Stimulated activated CD8-positive, alpha-beta memory T cell treated with anti-CD3 and anti-CD28 coated beads, Interleukin-7, amount 100 ng/mL, for 4 hours (primary cell): ENCODE measurements at regions not wholly inside any gene's neighbourhood (a gene's known extent, or its start where the extent isn't known, plus 50 kb on each side); places are given as distances from the start of the nearest gene placed in this dataset.

ENCODE experiments used
- DNase-seq, 2 donors: peaks; one replicate each; pipeline ENCODE4 v3.0.0-alpha.2; 2020; ENCODE audit warnings: low read depth in 2 of 2

DNA sequence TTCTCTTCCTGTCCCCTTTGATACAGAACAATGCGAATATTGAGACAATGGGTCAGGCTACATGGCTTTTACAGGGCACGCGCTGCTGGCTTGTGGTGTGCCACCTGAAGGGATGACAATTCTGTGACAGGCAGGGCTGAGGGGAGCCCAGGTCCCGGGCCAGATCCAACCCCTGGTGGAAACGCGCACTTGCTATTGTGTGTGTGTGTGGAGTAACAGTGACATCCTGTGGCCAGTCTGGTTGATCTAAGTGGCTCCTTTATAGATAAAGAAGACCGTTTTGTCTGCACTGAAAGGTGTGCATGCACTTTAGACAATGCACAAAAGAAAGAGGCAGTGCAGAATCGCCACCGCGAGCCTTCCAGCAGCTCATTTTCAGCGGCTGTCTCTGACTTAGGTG, 273.6 kb downstream of the HRH4 start:
- no peak for DNase-seq

- DNase-seq, result no peak
These were observed 275.3 kb downstream of the HRH4 start for GRCh38 chr18:24735624-24736231.

GRCh38 chr18:24736662-24737330, 276.4 kb downstream of the HRH4 start:
- no peak for DNase-seq

DNA sequence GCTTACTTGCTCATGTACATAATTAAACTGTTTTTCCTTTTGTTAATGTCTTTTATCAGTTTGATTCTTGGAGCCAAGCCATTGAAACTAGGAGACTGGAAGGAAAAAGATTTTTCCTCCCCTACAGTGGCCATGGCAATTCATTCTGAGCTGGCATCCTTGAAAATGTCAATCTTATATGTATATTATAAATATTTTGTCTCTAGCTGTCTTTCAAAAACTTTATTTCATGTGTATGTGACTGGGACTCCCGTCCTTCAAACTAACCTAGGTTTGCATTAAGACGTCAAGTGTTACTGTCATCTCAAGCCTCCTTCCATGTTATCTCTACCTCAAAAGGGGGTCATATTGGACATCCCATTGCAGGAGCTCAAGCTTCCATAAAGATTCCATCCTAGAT, 280.4 kb downstream of the HRH4 start:
- DNase-seq, result no peak

DNA sequence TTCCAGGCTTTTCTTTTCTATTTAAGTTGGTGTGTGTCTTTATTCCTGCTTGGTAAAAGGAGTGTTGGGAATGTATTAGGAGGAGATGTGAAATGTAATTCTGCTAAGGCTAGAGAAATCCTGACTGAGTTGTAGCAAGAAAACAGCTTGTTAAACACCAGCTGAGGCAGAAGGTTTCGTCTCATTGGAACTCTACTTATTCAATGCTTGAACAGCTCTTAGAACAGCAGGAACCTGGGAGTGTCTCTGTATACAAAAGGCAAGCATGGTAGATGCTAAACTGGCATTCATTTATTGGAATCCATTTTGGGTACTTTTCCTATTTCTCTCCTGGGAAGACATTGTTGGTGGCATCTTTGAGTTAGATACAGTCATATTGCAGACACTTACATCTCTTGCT, 280.9 kb downstream of the HRH4 start:
- no peak for DNase-seq

DNA sequence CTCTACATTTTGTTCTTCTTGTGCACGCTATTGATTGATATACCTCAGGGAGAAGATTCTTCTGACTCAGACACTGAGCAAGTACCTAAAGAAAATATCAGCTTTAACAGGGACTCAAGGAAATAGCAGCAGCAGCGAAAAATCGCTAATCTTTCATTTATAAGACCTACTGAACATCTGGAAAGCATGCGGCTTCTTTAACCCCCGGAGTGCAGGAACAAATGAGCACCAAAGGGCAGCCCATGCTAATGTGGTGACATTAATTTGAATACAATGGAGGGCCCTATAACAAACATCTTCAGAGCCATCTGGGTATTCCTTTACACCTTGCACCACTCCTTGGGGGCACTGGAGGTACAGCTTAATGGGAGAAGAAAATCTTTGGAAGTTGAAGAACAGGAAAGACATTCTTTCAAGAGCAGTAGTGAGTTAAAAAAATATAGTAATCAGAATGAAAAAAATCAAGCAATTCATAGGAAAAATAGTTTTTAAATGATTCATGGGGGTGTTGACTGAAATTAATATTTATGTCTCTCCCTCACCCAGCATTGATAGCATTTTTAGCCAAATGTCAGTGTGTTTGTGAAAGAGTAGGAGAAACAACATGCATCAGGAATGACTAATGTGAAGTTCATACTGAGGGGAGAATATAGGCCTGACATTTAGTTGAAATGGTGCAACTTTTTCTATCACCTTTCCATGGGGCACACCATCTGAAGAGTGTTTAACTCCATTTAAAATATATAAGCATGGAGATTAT, 281.7 kb downstream of the HRH4 start:
- no peak for DNase-seq

DNA sequence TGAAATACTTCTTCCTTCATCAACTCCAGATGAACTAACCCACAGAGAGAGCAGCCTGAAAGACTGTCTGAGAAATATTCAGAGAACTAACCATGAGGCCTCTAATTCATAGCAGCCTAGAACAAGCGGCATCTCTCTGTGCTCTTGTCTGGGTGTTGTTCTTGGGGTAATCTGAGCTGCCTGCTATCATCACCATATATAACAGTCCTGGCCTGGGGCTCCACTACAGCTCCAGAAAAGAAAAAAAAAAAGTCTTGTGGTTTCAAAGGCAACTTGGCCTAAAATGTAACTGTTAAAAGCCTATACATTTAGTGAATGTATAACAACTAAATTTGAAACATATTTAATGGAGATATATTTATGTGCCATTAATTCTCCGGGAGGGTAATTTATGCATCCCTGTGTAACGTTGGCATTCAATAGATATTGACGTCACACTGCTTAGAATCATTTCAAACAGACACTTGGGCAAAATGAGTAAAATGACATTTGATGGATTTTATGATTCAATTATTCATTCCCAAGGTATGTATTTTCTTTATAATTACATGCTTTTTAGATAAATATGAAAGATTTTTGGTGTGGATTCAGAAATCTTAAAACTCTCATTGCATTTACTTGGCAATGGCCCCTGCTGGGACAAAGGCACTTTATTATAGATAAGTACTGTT, 294.3 kb downstream of the HRH4 start:
- DNase-seq, result no peak

DNA sequence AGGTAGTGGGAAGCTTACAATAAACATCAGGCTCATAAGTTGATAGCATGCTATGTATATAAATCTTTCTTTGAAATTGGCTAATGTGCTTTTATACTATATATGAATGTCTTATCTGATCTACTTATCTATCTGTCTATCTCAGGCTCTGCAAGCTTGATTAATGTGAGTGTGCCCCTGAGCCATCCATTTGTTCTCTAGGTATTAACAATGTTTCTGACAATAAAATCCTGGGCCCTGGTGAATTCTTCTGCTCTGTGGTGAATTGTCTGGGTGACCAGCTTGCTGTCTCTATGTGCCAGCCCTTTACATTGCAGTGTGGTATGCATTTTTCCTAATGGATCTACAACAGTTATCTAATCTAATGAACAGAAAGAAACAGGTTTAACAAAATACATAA, 295.9 kb downstream of the HRH4 start:
- no peak for DNase-seq

DNA sequence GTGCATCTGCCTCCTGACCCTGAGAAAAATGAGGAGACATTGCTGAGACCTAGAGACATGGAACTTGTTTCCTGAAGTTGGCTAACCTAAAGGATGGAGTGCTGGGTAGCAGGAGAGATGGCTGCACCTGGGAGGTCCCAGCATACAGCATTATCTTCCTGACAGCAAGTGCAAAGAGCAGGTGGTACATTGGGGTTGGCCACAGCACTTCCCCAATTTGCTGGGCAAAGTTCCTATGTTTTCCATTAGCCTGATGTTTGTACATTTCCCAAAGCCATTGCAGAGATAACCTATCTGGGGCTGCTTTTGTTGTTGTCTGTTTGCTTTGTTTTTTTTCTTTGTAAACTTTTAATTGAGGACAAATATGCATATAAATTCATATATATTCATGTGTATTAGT, 296.7 kb downstream of the HRH4 start:
- DNase-seq, result no peak

DNA sequence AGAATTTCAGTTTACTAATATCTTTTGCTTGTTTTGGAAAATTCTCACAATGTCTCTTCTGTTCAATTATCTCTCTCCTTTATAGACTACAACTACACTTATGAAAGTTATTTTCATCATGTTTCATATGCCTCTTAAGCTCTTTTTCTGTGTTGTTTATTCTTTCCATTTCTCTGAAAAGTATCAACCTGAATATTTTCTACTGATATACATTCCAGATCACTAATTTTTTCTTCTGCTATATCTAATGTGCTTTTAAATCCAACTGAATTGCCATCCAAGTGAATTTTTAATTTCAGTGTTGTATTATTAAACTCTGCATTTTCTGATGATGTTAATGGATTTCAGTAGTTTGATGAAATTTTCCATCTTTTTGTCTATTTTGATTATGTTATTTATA, 301.3 kb downstream of the HRH4 start:
- DNase-seq, result no peak

DNA sequence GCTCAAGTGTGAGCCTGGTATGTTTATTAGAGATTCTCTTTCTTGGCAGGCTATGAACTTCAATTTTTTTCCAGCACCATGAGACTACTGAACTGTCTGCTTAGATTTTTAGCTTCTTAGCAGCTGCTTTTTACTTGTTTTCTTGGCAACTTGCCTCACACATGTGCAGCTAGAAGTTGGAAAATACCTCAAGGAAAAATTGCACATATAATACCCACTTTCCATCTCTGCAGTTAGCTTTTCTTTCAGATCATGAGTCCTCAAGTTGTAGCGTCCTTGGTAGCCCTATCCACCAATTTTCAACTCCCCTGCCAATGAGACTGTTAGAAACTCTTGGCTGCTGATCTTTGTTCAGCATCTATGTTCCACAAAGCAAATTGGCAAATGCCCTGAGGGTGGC, 302.1 kb downstream of the HRH4 start:
- DNase-seq, result no peak

DNA sequence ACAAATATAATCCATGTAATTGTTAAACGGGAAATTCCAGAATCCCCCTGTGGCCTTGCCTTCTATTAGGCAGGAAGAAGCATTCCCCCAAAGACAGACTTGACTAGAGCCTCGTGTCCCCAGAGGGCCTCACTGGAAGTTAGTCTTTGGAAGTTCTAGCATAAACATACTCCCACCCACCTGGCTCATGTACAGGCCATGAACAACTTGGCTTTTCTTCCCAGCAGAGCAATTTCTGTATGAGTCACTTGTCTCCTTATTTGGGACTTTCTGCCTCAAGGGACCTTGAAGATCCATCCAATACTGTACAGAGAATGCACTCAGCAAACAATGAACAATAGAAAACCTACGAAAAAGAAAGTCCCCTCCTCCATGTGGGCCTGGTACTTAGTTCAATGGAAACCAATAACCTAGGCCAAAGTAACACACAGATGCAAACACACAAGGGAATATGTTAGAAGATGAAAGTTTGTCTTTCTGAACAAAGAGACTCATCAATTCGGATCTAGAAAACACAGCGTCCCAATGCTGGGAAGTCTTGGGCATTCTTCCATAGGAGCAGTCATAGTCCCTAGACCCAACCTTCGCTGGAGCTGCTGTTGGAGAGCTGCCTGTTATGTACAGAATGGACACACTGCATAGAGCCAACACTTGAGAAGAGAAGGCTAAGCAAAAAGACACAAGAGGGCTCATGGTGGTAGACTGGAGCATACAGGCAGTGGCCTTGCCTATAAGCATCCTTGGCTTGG, 303.5 kb downstream of the HRH4 start:
- no peak for DNase-seq

GRCh38 chr18:24764766-24765165, 304.3 kb downstream of the HRH4 start:
- DNase-seq, result no peak

- DNase-seq, result no peak
These were observed 305.9 kb downstream of the HRH4 start for GRCh38 chr18:24766376-24766775.

DNA sequence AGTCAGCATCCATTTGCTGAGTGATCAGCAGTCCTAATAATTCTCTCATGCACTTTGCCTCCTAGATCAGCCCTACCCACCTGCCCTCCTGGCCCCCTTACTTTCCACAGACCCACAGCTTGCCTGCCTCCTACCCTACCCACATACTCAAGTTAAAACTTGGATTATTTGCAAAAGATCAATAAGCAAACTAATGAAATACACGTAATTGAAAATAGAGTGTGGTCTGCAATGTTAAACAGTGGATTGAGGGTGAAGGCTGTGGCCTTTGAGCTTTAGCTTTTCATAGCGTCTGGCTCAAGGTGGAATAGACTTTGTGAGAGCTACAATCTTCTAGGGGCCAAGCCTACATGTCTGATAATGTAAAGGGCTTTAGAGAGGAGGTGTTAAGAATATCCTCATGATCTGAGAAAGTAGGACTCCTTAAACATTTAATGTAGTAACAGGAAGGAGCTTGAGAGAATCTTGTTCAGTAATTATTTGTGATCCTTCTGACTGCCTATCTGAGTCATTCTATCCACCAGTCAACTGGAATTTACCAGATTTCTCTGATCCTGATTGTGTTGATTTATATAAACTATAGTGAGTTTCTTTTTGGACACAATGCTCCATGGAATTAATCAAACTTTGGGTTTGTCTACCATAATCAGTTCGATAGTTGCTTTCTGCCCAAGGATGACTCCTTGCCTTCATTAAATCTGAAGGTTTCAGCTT, 310.0 kb downstream of the HRH4 start:
- DNase-seq, result no peak

- DNase-seq, result no peak
These were observed 310.9 kb downstream of the HRH4 start for GRCh38 chr18:24771300-24771699.

DNA sequence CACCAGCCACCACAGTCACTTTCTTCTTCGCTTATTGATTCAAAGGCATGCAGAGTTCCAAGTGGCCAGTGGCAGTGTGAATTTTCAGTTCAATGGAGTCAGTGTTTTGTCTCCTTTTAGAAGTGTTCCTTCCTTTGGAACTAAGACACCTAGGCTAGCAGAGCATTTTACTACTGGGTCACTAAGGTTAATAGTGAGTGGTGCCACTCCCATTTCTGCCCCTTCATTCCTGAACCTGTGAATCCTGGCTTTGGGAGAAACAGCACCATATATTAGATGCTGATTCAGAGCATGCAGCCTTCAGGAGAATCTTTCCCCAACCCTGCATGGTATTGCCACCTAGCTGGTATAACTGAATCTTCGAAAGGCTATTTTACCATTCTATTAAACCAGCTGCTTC, 312.7 kb downstream of the HRH4 start:
- DNase-seq, result no peak

DNA sequence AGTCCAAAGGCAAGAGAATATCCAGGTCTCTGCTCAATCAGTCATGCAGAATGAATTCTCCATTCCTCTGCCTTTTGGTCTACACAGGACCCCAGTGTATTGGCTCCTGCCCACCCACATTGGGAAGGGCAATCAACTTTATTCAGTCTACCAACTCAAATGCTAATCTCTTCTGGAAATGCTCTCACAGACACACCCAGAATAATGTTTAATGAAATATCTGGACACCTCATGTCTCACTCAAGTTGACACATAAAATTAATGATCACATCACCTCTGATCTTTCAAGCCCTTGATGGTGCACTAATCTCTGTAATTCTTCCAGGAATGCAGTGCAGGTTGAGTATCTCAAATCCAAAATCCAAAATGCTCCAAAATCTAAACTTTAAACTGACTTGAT, 315.6 kb downstream of the HRH4 start:
- no peak for DNase-seq

DNA sequence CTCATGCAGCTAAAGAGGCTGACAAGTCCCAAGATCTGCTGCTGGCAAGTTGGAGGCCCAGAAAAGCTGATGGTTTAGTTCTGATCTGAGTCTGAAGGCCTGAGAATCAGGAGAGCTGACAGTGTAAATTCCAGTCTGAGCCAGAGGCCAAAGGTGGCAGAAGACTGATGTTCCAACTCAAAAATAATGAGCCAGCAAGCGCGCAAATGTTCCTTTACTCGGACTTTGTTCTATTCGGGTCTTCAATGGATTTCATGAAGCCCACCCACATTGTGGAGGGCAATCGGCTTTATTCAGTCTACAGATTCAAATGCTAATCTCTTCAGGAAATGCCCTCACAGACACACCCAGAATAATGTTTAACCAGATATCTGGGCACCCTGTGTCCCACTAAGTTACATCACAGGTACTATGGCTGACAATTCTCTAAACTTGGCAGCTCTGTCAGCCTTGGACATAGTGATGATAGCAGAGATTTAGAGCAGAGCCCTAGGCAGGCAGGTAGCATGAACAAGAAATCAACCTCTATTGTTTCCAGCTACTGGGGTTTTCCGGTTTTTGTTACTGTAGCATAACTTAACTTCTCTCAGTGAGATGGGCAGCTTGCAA, 318.5 kb downstream of the HRH4 start:
- no peak for DNase-seq

GRCh38 chr18:24782566-24782965, 322.1 kb downstream of the HRH4 start:
- DNase-seq, result no peak

DNA sequence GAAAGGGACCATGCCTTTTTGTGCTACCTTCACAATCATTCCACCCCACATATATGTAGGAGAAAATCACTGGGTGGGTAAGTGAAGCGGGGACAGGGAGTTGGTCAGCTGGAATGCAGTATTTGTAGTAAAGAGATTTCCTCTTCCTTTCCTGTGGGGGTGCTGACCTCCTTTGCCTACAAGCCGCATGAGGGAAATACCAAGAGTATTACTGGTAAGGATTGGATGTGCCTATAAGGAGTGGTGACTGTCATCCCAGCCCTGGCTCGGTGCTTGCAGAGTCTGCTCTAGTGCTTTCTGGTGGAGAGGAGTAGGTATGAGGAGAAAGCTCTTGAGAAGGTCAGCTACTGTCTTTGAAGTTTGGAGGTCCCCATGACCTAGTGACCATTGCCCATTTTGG, 324.6 kb downstream of the HRH4 start:
- DNase-seq, result no peak
